ENCODE measurements at regions not wholly inside any gene's neighbourhood (a gene's known extent, or its start where the extent isn't known, plus 50 kb on each side); places are given as distances from the start of the nearest gene placed in this dataset.

GRCh38 chr19:28927456-28927855 is 285.5 kb downstream of the UQCRFS1 start:
- H3K27me3 Mint-ChIP-seq (ENCODE audit: unreplicated experiment), result peaks cover 2% of the 10 kb centered on the region
- no peaks in the 10 kb centered on the region for H3K4me1 Mint-ChIP-seq (ENCODE audit: unreplicated experiment)
- no peak overlapping the region for H3K4me3 Mint-ChIP-seq (ENCODE audit: unreplicated experiment)
- no peak overlapping the region for H3K27ac Mint-ChIP-seq (ENCODE audit: unreplicated experiment)
- no peak for DNase-seq (ENCODE audit: low spot score)
- no peaks in the 10 kb centered on the region for H3K36me3 Mint-ChIP-seq (ENCODE audit: low read depth, unreplicated experiment)
- TF ChIP-seq CTCF (IDR thresholded peaks at IDR 0.05; ENCODE audit: unreplicated experiment), result no peak
- H3K9me3 Mint-ChIP-seq (ENCODE audit: unreplicated experiment), result no peaks in the 10 kb centered on the region

- no peaks in the 10 kb centered on the region for H3K36me3 Mint-ChIP-seq (ENCODE audit: low read depth, unreplicated experiment)
- H3K9me3 Mint-ChIP-seq (ENCODE audit: unreplicated experiment), result no peaks in the 10 kb centered on the region
- H3K27me3 Mint-ChIP-seq (ENCODE audit: unreplicated experiment), result peaks cover 4% of the 10 kb centered on the region
- no peaks in the 10 kb centered on the region for H3K4me1 Mint-ChIP-seq (ENCODE audit: unreplicated experiment)
- no peak for DNase-seq (ENCODE audit: low spot score)
- no peak overlapping the region for H3K4me3 Mint-ChIP-seq (ENCODE audit: unreplicated experiment)
- no peak overlapping the region for H3K27ac Mint-ChIP-seq (ENCODE audit: unreplicated experiment)
- no peak for TF ChIP-seq CTCF (IDR thresholded peaks at IDR 0.05; ENCODE audit: unreplicated experiment)
Measured at GRCh38 chr19:28920269-28921066, 292.5 kb downstream of the UQCRFS1 start.

GRCh38 chr19:28917621-28918020 is 295.3 kb downstream of the UQCRFS1 start:
- no peak overlapping the region for H3K27ac Mint-ChIP-seq (ENCODE audit: unreplicated experiment)
- no peak for TF ChIP-seq CTCF (IDR thresholded peaks at IDR 0.05; ENCODE audit: unreplicated experiment)
- no peaks in the 10 kb centered on the region for H3K9me3 Mint-ChIP-seq (ENCODE audit: unreplicated experiment)
- H3K36me3 Mint-ChIP-seq (ENCODE audit: low read depth, unreplicated experiment), result no peaks in the 10 kb centered on the region
- H3K4me1 Mint-ChIP-seq (ENCODE audit: unreplicated experiment), result no peaks in the 10 kb centered on the region
- peaks cover 4% of the 10 kb centered on the region for H3K27me3 Mint-ChIP-seq (ENCODE audit: unreplicated experiment)
- no peak overlapping the region for H3K4me3 Mint-ChIP-seq (ENCODE audit: unreplicated experiment)
- DNase-seq (ENCODE audit: low spot score), result no peak

- TF ChIP-seq CTCF (IDR thresholded peaks at IDR 0.05; ENCODE audit: unreplicated experiment), result no peak
- H3K27ac Mint-ChIP-seq (ENCODE audit: unreplicated experiment), result no peak overlapping the region
- H3K9me3 Mint-ChIP-seq (ENCODE audit: unreplicated experiment), result no peaks in the 10 kb centered on the region
- H3K36me3 Mint-ChIP-seq (ENCODE audit: low read depth, unreplicated experiment), result no peaks in the 10 kb centered on the region
- peaks cover 9% of the 10 kb centered on the region for H3K27me3 Mint-ChIP-seq (ENCODE audit: unreplicated experiment)
- H3K4me3 Mint-ChIP-seq (ENCODE audit: unreplicated experiment), result no peak overlapping the region
- no peak for DNase-seq (ENCODE audit: low spot score)
- H3K4me1 Mint-ChIP-seq (ENCODE audit: unreplicated experiment), result no peaks in the 10 kb centered on the region
Measured at GRCh38 chr19:28915737-28916460, 297.1 kb downstream of the UQCRFS1 start.

- Mint-ChIP-seq H3K9me3 (ENCODE audit: unreplicated experiment) (no peaks in the 10 kb centered on the region), H3K4me1 (ENCODE audit: unreplicated experiment) (no peaks in the 10 kb centered on the region), H3K4me3 (ENCODE audit: unreplicated experiment) (no peak overlapping the region), H3K36me3 (ENCODE audit: low read depth, unreplicated experiment) (no peaks in the 10 kb centered on the region), H3K27ac (ENCODE audit: unreplicated experiment) (no peak overlapping the region), H3K27me3 (ENCODE audit: unreplicated experiment) (peaks cover 13% of the 10 kb centered on the region)
- no peak for TF ChIP-seq CTCF (IDR thresholded peaks at IDR 0.05; ENCODE audit: unreplicated experiment)
- DNase-seq (ENCODE audit: low spot score), result no peak
Measured at GRCh38 chr19:28915202-28915601, 297.7 kb downstream of the UQCRFS1 start.
